ENCODE measurements at regions not wholly inside any gene's neighbourhood (a gene's known extent, or its start where the extent isn't known, plus 50 kb on each side); places are given as distances from the start of the nearest gene placed in this dataset.
"Not testable (repeated sequence)": the region's sequence is repeated elsewhere in the genome, so short reads cannot be mapped to it uniquely, and the experiment has no call there.

DNA sequence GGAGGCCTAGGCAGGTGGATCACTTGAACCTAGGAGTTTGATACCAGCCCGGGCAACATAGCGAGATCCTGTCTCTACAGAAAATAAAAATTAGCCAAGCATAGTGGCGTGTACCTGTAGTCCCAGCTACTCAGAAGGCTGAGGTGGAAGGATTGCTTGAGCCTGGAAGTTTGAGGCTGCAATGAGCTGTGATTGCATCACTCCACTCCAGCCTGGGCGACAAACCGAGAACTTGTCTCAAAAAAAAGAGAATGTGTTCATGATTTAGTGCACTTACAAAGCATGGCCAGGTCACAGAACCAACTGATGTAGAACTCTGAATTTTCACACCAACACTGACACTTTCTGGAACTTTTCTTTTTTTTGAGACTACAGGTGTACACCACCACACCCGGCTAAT lies 182.7 kb downstream of the ZFP64 start:
- DNase-seq (ENCODE audit: low read depth) = no peak

DNA sequence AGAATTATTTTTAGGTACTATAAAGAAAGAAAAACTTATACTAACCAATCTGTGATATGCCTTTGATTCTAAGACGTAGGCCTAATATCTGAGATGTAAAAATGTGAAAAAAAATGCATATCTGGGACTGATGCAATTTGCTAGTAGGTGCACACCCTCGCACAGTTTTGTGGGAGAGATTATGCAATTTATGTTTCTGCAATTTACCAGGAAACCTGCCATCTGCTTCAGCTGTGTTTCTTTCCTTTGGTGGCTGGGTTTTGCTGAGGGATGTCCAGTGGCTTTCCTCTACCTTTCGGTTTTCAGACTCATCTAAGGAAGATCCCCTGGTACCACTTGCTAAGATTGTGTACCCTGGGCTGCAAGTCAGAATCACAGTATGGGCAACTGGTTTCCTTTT lies 186.9 kb downstream of the ZFP64 start:
- DNase-seq (ENCODE audit: low read depth) = peak; percentile 69

DNA sequence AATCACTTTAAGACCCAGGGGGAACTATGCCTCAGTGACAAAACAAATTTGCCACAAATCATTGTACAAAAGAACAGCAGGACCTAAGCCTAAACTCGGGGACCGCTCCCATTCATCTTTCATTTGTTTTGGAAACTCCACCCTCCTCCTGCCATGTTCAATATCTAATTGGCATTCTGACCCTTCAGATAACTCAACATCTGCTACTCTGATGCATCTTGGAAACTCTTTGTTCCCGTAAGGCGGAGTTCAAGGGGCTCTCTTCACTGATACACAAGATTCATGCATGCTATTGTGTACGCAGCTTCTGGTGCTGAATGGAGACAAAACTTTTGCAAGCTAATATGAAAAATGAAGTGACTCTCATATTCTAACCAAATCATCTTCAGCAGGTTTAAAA lies 187.6 kb downstream of the ZFP64 start:
- no peak for DNase-seq (ENCODE audit: low read depth)

DNA sequence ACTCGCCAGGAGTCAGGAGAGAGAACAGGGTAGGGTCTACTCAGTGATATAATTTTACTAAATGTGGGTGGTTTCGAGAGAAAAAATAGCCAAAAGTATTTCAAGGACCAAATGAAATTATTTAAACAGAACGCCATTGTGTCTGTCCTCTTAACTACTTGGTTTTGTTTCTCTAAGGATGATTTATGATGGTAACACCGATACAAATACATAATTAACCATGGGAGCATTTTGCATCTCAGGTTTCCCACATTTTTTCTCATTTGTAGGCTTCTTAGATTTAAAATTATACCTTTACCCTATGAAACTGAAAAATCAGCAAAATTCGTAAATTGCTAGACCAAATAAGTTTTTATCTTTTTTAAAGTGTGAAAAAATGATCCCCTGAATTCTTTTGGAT lies 188.2 kb downstream of the ZFP64 start:
- no peak for DNase-seq (ENCODE audit: low read depth)

DNA sequence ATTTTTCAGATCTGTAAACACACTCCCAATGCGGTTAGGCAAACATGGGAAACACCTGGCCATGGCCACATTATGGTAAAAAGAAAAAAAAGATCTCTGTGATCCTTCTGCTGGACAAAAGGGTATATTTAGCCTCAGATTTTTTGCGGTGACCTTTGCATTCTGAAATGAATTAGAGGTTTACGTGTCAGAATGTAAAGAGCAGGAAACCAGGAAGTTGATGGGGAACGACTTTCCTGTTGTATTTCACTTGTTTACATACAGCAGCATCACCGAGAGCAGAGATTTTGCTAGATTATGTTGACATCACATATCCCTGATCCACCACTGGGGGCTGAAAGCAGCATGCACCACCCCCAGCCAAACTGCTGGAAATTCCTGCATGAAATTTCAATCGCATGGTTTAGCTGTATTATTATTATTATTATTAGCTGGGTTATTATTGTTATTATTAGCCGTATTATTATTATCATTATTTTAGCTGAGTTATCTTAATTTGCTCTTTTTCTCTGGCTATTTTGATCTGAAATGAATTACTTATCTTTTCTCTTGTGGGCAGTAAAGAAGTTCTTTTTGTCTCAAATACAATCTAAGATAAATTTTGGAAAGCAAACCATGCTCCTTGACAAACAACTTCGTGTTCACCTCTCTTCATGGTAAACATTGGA lies 189.4 kb downstream of the ZFP64 start:
- DNase-seq (ENCODE audit: low read depth) = no peak

DNA sequence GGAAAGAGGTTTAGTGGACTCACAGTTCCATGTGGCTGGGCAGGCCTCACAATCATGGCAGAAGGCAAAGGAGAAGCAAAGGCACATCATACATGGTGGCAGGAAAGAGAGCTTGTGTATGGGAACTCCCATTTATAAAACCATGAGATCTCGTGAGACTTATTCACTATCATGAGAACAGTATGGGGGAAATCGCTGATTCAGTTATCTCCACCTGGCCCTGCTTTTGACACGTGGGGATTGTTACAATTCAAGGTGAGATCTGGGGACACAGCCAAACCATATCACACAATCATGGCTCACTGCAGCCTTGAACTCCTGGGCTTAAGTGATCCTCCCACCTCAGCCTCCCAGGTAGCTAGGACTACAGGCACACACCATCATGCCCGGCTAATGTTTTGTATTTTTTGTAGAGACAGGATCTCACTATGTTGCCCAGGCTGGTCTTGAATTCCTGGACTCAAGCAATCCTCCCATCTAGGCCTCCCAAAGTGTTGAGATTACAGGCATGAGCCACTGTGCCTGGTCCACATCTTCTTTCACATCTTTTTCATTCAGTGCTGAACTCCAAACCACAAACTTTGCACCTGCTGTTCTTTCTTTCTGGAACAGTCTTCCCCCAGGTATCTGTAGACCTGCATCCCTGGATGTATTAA lies 194.2 kb downstream of the ZFP64 start:
- not testable (repeated sequence) for DNase-seq (ENCODE audit: low read depth)

DNA sequence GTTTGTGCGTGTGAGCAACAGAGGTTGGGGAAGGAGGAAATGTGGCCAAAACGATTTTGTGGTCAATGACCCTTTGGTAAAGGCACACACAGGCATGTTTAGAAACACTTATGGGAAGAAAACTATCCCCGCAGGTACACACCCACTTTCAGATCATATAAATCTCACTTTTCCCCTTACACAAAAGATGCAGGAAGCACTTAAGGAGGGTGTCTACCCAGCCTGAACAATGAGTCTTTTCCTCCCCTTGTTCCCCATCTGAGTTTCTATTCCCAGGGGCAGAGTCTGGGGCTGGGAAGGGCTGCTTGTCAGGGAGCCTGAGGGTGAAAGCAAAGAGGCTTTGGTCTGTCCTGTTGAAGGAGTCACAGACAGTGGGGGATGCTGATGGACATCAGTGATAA lies 193.2 kb upstream of the SALL4 start:
- no peak for DNase-seq (ENCODE audit: low read depth)

DNA sequence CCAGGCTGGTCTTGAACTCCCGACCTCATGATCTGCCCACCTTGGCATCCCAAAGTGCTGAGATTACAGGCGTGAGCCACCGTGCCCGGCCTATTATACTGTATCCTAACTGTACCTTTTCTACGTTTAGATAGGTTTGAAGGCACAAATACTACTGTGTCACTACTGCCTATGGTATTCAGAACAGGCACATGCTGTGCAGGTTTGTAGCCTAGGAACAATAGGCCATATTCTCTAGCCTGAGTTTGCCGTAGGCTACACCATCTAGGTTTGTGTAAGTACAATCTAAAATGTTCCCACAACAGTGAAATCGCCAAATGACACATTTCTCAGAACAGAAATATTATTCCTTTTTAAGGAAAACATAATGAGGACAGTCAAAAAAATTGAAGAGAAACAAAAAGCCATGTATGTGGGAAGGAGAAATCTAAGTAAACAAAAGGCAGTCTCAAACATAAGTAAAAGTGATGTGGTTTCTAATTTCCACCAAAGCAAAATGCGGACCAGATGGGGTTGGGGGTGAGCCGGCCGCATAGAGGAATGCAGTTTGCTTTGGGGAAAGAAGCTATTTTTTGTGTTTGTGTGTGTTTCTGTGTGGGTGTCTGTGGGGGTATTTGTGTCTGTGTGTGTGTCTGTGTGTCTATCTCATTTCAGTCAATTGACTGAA lies 192.6 kb upstream of the SALL4 start:
- no peak for DNase-seq (ENCODE audit: low read depth)

DNA sequence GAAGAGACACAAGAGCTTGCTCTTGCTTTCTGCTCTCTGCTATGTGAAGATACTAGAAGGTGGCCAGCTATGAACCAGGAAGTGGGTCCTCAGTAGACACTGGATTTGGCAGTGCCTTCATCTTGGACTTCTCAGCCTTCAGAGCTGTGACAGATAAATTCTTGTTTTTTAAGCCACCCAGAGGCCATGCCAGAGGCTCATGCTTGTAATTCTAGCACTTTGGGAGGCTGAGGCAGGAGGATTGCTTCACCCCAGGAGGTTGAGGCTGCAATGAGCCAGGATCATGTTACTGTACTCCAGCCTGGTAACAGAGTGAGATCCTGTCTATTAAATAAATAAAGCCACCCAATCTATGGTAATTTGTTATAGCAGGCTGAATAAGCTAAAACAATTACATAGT lies 185.5 kb upstream of the SALL4 start:
- DNase-seq (ENCODE audit: low read depth) = no peak

DNA sequence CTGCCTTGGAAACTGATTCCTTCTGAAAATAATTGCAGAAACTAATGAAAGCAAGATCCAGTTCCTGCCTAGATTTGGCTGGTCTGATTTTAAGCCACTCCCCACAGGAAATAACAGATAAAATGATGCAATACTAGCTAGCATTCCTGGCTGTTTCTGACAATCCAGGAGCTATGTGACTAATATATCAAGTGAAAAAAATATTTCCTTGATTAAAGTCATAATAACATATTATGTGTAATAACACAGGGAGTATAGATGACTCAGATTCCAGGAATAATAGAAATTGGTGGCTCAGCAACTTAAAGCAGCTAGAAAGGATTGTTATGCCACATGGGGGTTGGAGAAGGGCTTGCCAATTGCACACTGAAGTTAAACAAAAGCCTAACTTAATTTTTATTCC lies 182.7 kb upstream of the SALL4 start:
- peak; percentile 100 for DNase-seq (ENCODE audit: low read depth)

DNA sequence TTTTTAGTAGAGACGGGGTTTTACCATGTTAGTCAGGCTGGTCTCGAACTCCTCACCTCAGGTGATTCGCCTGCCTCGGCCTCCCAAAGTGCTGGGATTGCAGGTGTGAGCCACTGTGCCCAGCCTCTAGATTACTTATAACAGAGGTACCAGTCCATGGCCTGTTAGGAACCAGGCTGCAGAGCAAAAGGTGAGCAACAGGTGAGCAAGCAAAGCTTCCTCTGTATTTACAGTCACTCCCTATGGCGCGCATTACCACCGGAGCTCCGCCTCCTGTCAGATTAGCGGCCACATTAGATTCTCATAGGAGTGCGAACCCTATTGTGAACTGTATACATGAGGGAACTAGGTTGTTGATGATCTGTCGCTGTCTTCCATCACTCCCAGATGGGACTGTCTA lies 178.0 kb upstream of the SALL4 start:
- no peak for DNase-seq (ENCODE audit: low read depth)

DNA sequence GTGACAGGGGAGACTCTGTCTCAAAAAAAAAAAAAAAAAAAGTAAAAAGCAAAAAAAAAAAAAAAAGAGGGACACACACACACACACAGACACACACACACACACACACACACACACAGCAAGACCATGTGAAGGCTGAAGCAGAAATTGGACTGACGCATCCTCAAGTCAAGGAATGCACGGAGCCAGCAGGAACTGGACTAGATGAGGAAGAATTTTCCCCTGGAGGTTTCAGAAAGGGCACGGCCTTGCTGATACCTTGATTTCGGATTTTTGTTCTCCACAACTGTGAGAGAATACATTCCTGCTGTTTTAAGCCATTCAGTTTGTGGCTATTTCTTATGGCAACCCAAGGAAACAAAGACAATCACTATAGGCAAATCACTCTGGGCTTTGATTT lies 176.9 kb upstream of the SALL4 start:
- DNase-seq (ENCODE audit: low read depth) = no peak

DNA sequence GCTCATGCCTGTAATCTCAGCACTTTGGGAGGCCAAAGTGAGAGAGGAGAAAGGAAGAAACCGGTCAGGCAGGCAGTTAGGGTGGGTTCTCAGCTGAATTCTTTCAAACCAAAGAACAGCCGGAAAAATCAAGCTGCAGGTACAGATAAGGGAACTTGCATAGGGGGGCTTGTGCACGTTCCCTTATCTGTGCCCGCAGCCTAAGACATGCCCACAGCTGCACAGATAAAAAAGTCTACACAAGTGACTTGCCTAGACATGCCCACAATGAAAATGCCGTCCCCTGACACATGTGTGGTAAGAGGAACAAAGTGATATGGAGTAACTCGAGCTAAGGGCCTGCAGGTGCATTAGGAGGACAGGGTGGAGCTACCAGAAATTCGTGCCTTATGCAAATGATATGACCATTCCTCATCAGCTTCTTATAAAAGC lies 175.8 kb upstream of the SALL4 start:
- no peak for DNase-seq (ENCODE audit: low read depth)

DNA sequence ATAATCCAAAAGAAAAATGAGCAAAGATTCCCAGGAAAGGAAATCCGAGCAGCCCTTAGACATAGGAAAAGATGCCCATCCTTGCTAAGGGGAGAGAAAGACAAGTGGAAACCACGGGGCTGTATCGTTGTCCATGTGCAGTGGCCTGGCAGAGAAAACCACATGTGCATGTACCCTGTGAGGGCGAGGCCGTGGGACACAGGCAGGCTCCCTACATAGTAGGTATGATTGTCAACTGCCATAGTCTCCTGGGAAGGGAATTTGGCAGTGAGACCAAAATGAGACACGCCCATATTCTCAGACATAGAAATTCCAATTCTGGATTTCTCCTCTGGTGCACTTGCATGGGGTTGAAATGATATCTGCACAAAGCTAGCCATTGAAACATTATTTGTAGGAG lies 169.7 kb upstream of the SALL4 start:
- DNase-seq (ENCODE audit: low read depth) = no peak

DNA sequence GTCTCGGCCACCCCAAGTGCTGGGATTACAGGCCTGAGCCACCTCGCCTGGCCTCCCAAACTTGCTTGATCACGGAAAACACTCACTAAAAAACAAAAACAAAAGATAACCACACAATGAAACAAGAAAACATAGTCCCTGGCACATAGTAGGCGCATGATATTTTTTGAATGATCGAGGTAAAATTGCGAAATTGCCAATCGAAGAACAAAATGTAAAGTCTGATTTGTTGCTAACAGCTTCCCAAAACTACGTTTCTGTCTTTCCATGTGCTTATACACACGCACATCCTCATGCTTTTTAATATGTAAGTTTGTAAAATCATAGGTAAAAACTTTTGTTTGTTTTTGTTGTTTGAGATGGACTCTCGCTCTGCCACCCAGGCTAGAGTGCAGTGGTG lies 168.5 kb upstream of the SALL4 start:
- no peak for DNase-seq (ENCODE audit: low read depth)

DNA sequence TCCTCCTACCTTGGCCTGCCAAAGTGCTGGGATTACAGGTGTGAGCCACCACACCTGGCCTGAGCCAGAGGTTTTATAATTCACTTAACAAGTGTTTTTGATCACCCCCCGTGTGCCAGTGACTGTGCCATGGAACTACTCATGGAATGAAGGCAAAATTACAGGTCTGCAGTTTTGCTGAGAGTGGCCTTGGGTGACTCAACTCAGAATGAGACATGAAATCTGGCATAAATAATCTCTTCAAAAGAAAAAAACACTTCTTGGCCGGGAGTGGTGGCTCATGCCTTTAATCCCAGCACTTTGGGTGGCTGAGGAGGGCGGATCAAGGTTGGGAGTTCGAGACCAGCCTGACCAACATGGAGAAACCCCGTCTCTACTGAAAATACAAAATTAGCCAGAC lies 166.9 kb upstream of the SALL4 start:
- no peak for DNase-seq (ENCODE audit: low read depth)

DNA sequence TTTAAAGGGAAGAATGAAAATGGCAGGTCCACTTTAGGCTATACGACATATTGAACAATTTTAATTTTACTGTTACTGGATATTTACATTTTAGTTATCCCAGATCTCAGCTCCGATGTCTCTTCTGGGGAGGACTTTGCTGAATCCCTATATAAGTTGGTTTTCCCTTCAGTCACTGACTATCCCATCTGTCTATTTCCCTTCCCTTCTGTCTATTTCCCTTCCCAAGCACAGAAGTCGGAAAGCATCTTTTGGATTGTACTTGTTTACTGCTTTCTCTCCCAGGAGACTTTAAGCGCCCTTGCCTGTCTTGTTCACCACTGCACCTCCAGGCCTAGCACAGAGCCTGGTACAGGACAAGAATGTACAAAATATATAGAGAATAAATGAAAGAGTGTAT lies 165.8 kb upstream of the SALL4 start:
- no peak for DNase-seq (ENCODE audit: low read depth)

DNA sequence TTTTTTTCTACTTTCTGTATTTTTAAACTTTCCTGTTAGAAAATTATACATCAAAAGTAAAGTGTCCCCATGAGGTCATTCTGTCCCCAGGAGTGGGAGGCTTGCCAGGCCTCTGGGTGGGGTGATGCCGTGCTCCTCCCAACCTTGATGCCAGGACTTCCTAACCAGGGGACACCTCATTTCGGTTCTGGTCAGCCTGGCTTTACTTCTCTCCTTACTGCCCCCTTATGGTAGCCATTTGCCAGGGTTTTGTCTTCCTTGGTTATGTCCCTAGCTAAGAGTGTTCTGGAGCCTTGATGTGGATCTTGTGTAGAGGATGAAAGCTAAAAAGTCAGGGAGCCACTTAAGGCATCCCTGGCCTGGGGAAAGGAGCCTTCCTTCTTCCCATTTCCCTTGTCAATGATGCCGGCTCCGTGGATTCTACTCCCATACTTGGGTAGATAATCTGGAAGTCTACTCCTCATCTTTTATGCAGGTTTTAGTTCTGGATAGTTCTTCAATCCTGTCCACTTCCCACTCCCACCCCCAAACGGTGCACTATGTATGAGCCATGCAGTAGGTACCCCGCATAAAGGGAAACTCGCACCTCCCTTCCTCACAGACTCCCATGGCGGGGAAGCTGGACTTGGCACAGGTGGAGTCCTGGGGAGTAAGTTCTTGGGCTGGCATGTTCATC lies 164.1 kb upstream of the SALL4 start:
- peak; percentile 86 for DNase-seq (ENCODE audit: low read depth)

DNA sequence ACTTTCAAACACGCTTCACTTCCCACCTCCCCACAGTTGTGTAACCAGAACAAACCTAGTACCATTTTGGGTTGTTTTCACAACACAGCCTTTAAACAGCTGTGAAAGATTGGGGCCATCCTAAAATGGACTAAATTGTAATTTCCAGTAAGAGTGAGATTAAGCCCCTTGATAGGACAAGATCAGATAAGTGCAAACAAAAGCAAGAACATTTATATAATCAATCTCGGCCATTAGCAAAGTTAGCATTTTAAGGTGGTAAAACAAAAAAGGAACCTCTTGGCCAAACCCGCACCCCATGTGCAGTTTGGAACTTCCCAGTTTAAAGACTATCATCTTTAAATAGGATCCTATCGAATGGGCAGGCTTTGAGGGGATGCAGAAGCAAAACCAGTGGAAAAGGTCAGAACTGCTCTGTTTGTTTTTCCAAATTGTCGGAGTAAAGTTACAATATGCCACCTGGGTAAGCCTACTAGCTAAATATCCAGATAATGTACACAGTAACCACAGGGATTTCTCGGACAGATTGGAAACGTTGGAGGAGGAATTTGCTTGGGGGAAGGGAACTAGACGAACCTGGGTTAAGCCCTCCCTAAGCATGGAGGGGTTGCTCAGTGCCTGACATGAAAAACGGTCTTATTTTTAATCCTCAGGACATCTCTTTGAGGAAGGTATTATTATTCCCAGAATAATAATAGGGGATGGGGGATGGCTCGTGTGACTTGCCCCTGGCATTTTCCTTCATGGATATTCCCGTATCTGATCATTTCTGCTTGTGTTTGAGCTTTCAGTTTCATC lies 159.8 kb upstream of the SALL4 start:
- DNase-seq (ENCODE audit: low read depth) = no peak

DNA sequence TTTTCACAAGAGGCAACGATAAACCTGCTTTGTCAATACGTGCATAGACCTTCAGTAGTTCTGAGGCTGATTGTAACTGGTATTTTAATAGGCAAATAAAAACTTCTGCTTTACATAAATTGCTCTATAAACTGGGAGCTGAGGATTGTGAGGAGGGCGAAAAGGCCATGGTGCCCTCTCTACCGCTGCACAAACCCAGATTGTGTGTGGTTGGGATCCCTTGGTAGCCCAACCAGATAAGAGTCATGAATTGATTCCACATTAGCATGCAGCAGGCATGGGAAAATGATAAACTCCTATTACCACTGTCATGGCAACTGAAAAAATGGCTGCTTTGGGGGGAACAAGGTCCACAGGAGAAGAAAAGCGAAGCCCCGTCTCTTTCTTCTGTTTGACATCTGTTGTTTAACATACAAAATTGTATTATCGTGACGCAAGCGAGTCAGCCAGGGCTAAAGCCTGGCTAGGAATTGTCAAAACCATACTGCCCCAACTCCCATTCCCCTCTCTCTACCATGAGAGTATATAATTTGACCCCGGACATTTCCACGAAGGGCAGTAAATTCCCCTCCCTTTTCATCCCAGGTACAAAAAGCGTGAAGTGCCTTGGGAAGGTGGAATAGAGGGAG lies 157.8 kb upstream of the SALL4 start:
- no peak for DNase-seq (ENCODE audit: low read depth)

DNA sequence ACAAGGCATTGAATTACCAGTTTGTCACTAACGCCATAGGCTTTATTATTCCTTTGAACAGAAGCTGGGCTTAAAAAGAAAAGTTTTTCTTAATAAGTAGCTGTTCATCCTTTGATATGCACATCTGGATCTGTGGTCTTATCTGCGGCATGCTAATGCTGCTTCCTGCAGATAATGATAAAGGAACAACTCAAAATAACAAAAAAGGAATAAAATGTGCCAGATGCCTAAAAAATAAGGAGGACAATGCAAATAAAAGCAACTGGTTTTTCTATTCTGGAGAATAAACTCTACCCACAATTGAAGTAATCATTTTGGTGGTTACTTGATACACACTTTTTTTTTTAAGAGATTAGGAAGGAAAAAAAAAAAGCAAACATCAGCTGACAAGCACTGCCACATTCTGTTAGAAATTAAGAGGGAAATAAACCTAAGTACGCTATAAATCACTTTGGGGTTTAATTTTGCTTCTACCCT lies 156.8 kb upstream of the SALL4 start:
- DNase-seq (ENCODE audit: low read depth) = no peak
